GM23248 (cell line): ENCODE measurements at regions not wholly inside any gene's neighbourhood (a gene's known extent, or its start where the extent isn't known, plus 50 kb on each side); places are given as distances from the start of the nearest gene placed in this dataset.

Experiments used
- DNase-seq: peaks from one replicate; pipeline ENCODE4 v3.0.0-alpha.2; 2015
- H2AFZ ChIP-seq: fragments of 200-600 bp; sonication (generic); 2 replicates; pipeline ENCODE4 v1.6.1; 2016; ENCODE audit warnings: antibody characterized with exemption
- H3F3A ChIP-seq: fragments of 200-600 bp; sonication (generic); 2 replicates; pipeline ENCODE4 v1.6.1; 2016; ENCODE audit warnings: mild to moderate bottlenecking, antibody characterized with exemption, mixed run types; ENCODE audit not compliant: insufficient read depth
- H3K27ac ChIP-seq: fragments of 200-600 bp; sonication (generic); 2 replicates; pipeline ENCODE4 v1.5.1; 2016; ENCODE audit warnings: mild to moderate bottlenecking
- H3K27me3 ChIP-seq: fragments of 200-600 bp; sonication (generic); replicated peaks from 2 replicates; pipeline ENCODE4 v1.6.1; 2016; ENCODE audit warnings: mild to moderate bottlenecking; ENCODE audit not compliant: insufficient read depth
- H3K36me3 ChIP-seq: fragments of 200-600 bp; sonication (generic); 2 replicates; pipeline ENCODE4 v1.6.1; 2016; ENCODE audit warnings: low read depth, mild to moderate bottlenecking
- H3K4me1 ChIP-seq: fragments of 200-600 bp; sonication (generic); 2 replicates; pipeline ENCODE4 v1.6.1; 2016; ENCODE audit warnings: mild to moderate bottlenecking; ENCODE audit not compliant: insufficient read depth
- H3K4me2 ChIP-seq: fragments of 200-600 bp; sonication (generic); one replicate; pipeline ENCODE4 v1.6.1; 2016; ENCODE audit warnings: mild to moderate bottlenecking; ENCODE audit not compliant: unreplicated experiment
- H3K4me3 ChIP-seq: fragments of 200-600 bp; sonication (generic); 2 replicates; pipeline ENCODE4 v1.5.1; 2016; ENCODE audit warnings: mild to moderate bottlenecking
- H3K79me2 ChIP-seq: fragments of 200-600 bp; sonication (generic); 2 replicates; pipeline ENCODE4 v1.6.1; 2016; ENCODE audit warnings: mild to moderate bottlenecking; ENCODE audit not compliant: insufficient read depth
- H3K9ac ChIP-seq: fragments of 200-600 bp; sonication (generic); 2 replicates; pipeline ENCODE4 v1.6.1; 2016; ENCODE audit warnings: mild to moderate bottlenecking
- H3K9me2 ChIP-seq: fragments of 200-600 bp; sonication (generic); 2 replicates; pipeline ENCODE4 v1.6.1; 2016; ENCODE audit warnings: mixed run types, mild to moderate bottlenecking, moderate library complexity; ENCODE audit not compliant: insufficient read depth
- H3K9me3 ChIP-seq: fragments of 200-600 bp; sonication (generic); one replicate; pipeline ENCODE4 v1.6.1; 2017; ENCODE audit warnings: low read depth
- H4K20me1 ChIP-seq: fragments of 200-600 bp; sonication (generic); 2 replicates; pipeline ENCODE4 v1.6.0; 2016; ENCODE audit not compliant: insufficient read depth
- EZH2 ChIP-seq: fragments of 200-600 bp; sonication (generic); IDR thresholded peaks from 2 replicates; pipeline ENCODE4 v1.6.1; 2018; ENCODE audit warnings: antibody characterized with exemption, mild to moderate bottlenecking; ENCODE audit not compliant: insufficient read depth, poor library complexity, severe bottlenecking
- EZH2phosphoT487 ChIP-seq: fragments of 200-600 bp; sonication (generic); IDR thresholded peaks from 2 replicates; pipeline ENCODE4 v1.6.1; 2018; ENCODE audit warnings: antibody characterized with exemption, moderate library complexity, mild to moderate bottlenecking, low read depth; ENCODE audit not compliant: insufficient read depth
- WGBS, 2 experiments: methylation state at CpG; one replicate each; pipeline ENCODE4 v1.1.6; 2015 to 2017; ENCODE audit warnings: low lambda C conversion rate in 2 of 2, low coverage in 1 of 2; ENCODE audit errors: missing lambda C conversion rate in 2 of 2; 5-methylcytosine and 5-hydroxymethylcytosine counted together
- in situ Hi-C: fragments of 300-500 bp; cut with MboI; formaldehyde crosslinking; loops from 2 replicates; pipeline ENCODE4 v1.15.0; 2020

GRCh38 chr13:90008707-90009149 is 1338.8 kb upstream of the MIR17HG start:
- Histone ChIP-seq H3K4me1 (no peaks in the 10 kb centered on the region), H3K9me3 (no peaks in the 10 kb centered on the region), H3K4me2 (no peak overlapping the region), H3K27ac (no peak overlapping the region), H2AFZ (peak overlapping the region; percentile 23; the same call in 1 of the 2 replicates), H3K9me2 (no peaks in the 10 kb centered on the region), H4K20me1 (no peaks in the 10 kb centered on the region), H3K9ac (no peak overlapping the region), H3K27me3 (no peaks in the 10 kb centered on the region), H3K79me2 (no peaks in the 10 kb centered on the region), H3K36me3 (no peaks in the 10 kb centered on the region), H3K4me3 (no peak overlapping the region), H3F3A (no peaks in the 10 kb centered on the region)
- no peak for TF ChIP-seq EZH2phosphoT487
- no peak for TF ChIP-seq EZH2
- 68 to 69% methylated on average over 7 of the region's 7 CpGs for WGBS, 2 experiments
- no peak for DNase-seq
- in situ Hi-C loops, result no loop called here

- no peaks in the 10 kb centered on the region for H3F3A ChIP-seq
- no peak overlapping the region for H3K27ac ChIP-seq
- no peaks in the 10 kb centered on the region for H3K27me3 ChIP-seq
- TF ChIP-seq EZH2phosphoT487 (no peak), EZH2 (no peak)
- no peaks in the 10 kb centered on the region for H3K4me1 ChIP-seq
- H3K4me2 ChIP-seq, result no peak overlapping the region
- no peaks in the 10 kb centered on the region for H3K9me3 ChIP-seq
- no peaks in the 10 kb centered on the region for H3K9me2 ChIP-seq
- no peak overlapping the region for H3K4me3 ChIP-seq
- no peaks in the 10 kb centered on the region for H4K20me1 ChIP-seq
- DNase-seq, result no peak
- in situ Hi-C loops, result no loop called here
- H2AFZ ChIP-seq, result no peak overlapping the region
- H3K79me2 ChIP-seq, result no peaks in the 10 kb centered on the region
- no peaks in the 10 kb centered on the region for H3K36me3 ChIP-seq
- 40 to 64% methylated on average over 1 of the region's 1 CpG for WGBS, 2 experiments
- H3K9ac ChIP-seq, result no peak overlapping the region
Measured at GRCh38 chr13:90014038-90014437, 1333.4 kb upstream of the MIR17HG start.

DNA sequence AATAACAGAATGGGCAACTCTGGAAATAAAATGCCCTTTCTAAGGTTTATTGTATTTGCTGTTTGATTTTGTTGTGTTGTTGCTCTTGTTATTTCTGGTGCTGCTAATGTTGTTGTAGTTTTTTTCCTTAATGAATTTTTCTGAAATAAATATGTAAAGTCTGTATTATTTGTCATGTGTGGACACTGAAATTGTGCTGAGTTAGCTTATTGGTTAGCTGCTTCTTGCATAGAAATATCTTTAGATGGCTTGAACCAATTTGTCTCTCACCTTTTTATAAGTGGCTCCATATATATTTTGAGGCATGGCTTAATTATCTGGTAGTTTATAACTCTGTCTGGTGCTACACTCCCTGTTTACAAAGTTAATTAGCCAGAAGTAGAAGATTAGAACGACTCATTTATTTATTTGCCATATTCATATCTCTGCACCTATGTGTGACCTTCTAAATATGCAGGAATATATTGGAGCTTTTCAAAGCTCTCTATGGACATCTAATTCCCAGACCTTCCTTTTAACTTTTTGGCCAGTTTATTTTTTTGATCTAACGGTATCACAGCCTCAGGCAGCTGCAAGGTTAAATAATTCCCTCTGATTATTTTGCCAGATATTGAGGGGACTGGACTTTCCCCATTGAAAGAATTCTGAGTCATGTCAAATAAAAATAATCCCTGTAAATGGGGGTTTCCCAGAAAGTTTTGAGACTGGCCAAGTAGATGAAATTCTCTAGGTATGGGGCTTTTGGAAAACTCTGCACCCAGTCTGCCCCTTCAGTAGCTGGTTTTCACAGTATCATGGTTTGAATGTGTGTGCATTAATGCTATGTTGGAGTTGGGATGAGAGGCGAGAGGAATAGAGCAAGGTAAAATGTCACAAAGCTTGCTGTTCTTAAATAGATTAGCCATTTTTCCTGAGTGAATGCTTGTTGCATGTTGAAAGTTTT is 1331.7 kb upstream of the MIR17HG start:
- no peak for DNase-seq
- H3K4me3 ChIP-seq, result no peak overlapping the region
- no peaks in the 10 kb centered on the region for H3K36me3 ChIP-seq
- no peak overlapping the region for H3K9ac ChIP-seq
- H3K4me2 ChIP-seq, result no peak overlapping the region
- H3F3A ChIP-seq, result no peaks in the 10 kb centered on the region
- no peaks in the 10 kb centered on the region for H3K79me2 ChIP-seq
- in situ Hi-C loops, result no loop called here
- 56 to 61% methylated on average over 3 of the region's 3 CpGs for WGBS, 2 experiments
- H4K20me1 ChIP-seq, result no peaks in the 10 kb centered on the region
- no peak overlapping the region for H3K27ac ChIP-seq
- no peaks in the 10 kb centered on the region for H3K27me3 ChIP-seq
- H3K9me3 ChIP-seq, result no peaks in the 10 kb centered on the region
- H2AFZ ChIP-seq, result no peak overlapping the region
- no peaks in the 10 kb centered on the region for H3K4me1 ChIP-seq
- H3K9me2 ChIP-seq, result no peaks in the 10 kb centered on the region; the same call in 1 of the 2 replicates
- no peak for TF ChIP-seq EZH2phosphoT487
- TF ChIP-seq EZH2, result no peak

DNA sequence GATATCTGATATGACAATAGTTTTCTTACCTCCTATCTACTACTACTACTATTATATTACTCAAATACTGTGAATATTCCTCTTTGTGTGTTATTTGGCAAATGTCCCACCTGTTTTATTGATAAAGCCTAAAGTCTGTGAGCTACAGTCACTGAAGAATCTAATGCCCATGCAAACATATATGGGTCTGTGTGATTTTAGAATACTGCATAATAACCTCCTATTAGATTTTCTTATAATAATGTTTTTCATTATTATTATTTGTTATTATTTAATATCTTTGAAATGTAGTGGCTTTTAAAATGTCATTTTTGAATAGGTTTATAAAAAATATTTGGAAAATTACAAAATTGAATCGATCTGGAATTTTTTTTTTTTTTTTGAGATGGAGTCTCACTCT is 1330.8 kb upstream of the MIR17HG start:
- Histone ChIP-seq H4K20me1 (no peaks in the 10 kb centered on the region), H3K4me1 (no peaks in the 10 kb centered on the region), H2AFZ (no peak overlapping the region), H3K27me3 (no peaks in the 10 kb centered on the region), H3K27ac (no peak overlapping the region), H3K9me2 (no peaks in the 10 kb centered on the region; the same call in 1 of the 2 replicates), H3K4me2 (no peak overlapping the region), H3F3A (no peaks in the 10 kb centered on the region), H3K4me3 (no peak overlapping the region), H3K79me2 (no peaks in the 10 kb centered on the region), H3K36me3 (no peaks in the 10 kb centered on the region), H3K9me3 (no peaks in the 10 kb centered on the region), H3K9ac (no peak overlapping the region)
- 74 to 77% methylated on average over 1 of the region's 1 CpG for WGBS, 2 experiments
- in situ Hi-C loops, result no loop called here
- no peak for DNase-seq
- no peak for TF ChIP-seq EZH2phosphoT487
